Activated T-helper 1 cell treated with anti-CD3 and anti-CD28 coated beads, Interleukin-12 subunit alpha, Interleukin-12 subunit beta, Interleukin-2, Interleukin-4 antibody, amounts not matched to agents 30 ng/mL and 10 ng/mL and 1 ng/mL, durations not matched to agents 14 hours and 24 hours and 36 hours (primary cell): ENCODE measurements at regions not wholly inside any gene's neighbourhood (a gene's known extent, or its start where the extent isn't known, plus 50 kb on each side); places are given as distances from the start of the nearest gene placed in this dataset.

Experiments
- DNase-seq: peaks from one replicate; pipeline ENCODE4 v3.0.0; 2021; ENCODE audit warnings: low spot score
- H3K27ac Mint-ChIP-seq: one replicate; pipeline ENCODE4 v1.8.0; 2021; ENCODE audit warnings: mild to moderate bottlenecking, mixed read lengths
- H3K27me3 Mint-ChIP-seq: one replicate; pipeline ENCODE4 v1.8.0; 2022; ENCODE audit warnings: mild to moderate bottlenecking, moderate library complexity, mixed read lengths; ENCODE audit not compliant: insufficient read depth
- H3K36me3 Mint-ChIP-seq: one replicate; pipeline ENCODE4 v1.8.0; 2021; ENCODE audit warnings: low read depth, mixed read lengths
- H3K4me1 Mint-ChIP-seq: one replicate; pipeline ENCODE4 v1.8.0; 2021; ENCODE audit warnings: low read depth, mixed read lengths
- H3K4me3 Mint-ChIP-seq: one replicate; pipeline ENCODE4 v1.8.0; 2021; ENCODE audit warnings: mild to moderate bottlenecking, moderate library complexity, mixed read lengths
- H3K9me3 Mint-ChIP-seq: one replicate; pipeline ENCODE4 v1.8.0; 2021; ENCODE audit warnings: mixed read lengths
- intact Hi-C: fragments of 100-400 bp; cut with micrococcal nuclease; formaldehyde crosslinking; loops from one replicate; pipeline ENCODE4 v1.15.1; 2024

DNA sequence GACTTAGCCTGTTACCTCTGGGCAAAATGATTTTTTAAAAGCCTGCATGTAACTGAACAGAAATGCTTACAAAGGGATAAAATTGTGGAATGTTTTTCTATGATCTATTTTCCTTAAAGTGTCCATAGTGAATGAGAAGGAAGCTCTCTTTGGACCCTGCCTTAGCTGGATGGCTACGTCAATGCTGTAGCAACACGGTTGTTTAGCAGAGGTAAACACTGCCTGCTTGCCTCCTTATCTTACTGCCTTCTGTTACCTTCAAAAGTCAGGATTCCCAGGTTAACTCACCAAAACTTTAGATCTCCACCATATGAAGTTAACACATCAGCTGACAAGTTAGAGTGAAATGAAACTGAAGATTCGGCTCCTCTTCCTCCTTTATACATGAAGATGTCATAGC lies 402.6 kb downstream of the SAMD5 start:
- Mint-ChIP-seq H3K27ac (no peak overlapping the region), H3K9me3 (no peaks in the 10 kb centered on the region), H3K36me3 (no peaks in the 10 kb centered on the region), H3K27me3 (no peaks in the 10 kb centered on the region), H3K4me1 (no peaks in the 10 kb centered on the region), H3K4me3 (no peak overlapping the region)
- no peak for DNase-seq
- intact Hi-C loops: no loop called here

DNA sequence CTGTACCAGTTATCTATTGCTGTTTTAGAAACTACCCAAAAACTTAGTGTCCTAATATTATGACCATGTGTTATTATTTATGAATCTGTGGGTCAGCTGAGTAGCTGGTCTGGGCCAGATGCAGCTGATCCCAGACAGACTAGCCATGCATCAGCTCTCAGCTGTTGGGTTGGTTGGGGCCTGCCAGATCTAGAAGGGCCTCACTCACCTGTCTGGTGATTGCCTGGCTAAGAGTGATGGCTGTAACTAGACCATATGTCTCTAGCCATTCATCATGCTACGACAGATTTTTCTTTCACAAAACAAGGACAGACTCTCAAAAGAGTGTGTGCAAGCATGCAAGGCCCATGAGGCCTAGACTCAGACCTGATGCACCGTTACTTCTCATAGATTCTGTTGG lies 403.2 kb downstream of the SAMD5 start:
- H3K36me3 Mint-ChIP-seq: no peaks in the 10 kb centered on the region
- no peaks in the 10 kb centered on the region for H3K4me1 Mint-ChIP-seq
- no peak overlapping the region for H3K4me3 Mint-ChIP-seq
- intact Hi-C loops: no loop called here
- no peak for DNase-seq
- no peak overlapping the region for H3K27ac Mint-ChIP-seq
- H3K27me3 Mint-ChIP-seq: no peaks in the 10 kb centered on the region
- no peaks in the 10 kb centered on the region for H3K9me3 Mint-ChIP-seq

DNA sequence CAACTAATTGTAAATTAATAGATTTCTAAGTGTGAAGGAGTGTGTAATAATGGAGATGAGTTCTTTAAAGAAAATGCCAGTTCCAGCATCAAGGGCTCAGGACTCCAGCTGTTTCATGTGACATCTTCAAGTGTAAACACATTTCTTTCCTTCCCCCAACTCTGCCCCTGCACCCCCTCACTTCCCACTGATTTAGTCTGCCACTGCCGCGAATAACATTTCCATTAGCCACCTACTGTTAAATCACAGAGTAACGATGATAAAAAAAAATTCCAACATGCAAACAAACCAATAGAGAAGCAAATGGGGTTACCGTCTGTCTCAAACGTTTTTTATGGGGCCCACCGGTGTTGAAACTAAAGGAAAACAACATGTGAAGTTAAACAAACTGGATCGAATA lies 414.3 kb downstream of the SAMD5 start:
- intact Hi-C loops: loop anchor here (1.0 kb wide), 1 partner anchor 46 kb away; no protein-coding TSS in a partner anchor
- H3K4me1 Mint-ChIP-seq: no peaks in the 10 kb centered on the region
- H3K36me3 Mint-ChIP-seq: no peaks in the 10 kb centered on the region
- H3K4me3 Mint-ChIP-seq: no peak overlapping the region
- peaks cover 10% of the 10 kb centered on the region for H3K9me3 Mint-ChIP-seq
- H3K27ac Mint-ChIP-seq: no peak overlapping the region
- H3K27me3 Mint-ChIP-seq: no peaks in the 10 kb centered on the region
- DNase-seq: no peak

DNA sequence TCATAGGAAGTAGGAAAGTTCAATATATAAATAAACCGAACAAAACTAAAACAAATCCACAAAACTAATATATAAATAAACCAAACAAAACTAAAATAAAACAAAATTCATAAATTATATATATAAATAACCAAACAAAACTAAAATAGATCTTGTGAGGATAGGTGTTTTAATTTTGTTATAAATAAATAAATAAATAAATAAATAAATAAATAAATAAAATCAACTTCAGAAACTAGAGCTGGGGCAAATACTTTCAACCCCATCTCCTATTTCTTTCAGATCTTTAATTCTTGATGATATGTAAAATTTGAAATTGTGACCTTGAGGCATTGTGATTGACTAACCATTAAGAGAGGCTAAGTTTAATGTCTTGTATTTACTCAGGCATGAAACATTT lies 416.1 kb downstream of the SAMD5 start:
- no peak for DNase-seq
- no peaks in the 10 kb centered on the region for H3K4me1 Mint-ChIP-seq
- no peak overlapping the region for H3K27ac Mint-ChIP-seq
- H3K9me3 Mint-ChIP-seq: peaks cover 12% of the 10 kb centered on the region
- no peaks in the 10 kb centered on the region for H3K27me3 Mint-ChIP-seq
- H3K4me3 Mint-ChIP-seq: no peak overlapping the region
- H3K36me3 Mint-ChIP-seq: no peaks in the 10 kb centered on the region
- intact Hi-C loops: no loop called here

DNA sequence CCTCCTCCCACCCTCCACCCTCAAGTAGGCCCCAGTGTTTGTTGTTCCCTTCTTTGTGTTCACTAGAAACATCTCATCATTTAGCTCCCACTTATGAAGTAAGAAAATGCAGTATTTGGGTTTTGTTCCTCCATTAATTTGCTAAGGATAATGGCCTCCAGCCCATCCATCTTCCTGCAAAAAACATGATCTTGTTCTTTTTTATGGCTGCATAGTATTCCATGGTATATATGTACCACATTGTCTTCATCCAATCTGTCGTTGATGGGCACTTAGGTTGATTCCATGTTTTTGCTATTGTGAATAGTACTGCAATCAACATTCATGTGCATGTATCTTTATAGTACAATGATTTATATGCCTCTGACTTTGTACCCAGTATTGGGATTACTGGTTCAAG lies 416.8 kb upstream of the SASH1 start:
- intact Hi-C loops: no loop called here
- no peak overlapping the region for H3K27ac Mint-ChIP-seq

DNA sequence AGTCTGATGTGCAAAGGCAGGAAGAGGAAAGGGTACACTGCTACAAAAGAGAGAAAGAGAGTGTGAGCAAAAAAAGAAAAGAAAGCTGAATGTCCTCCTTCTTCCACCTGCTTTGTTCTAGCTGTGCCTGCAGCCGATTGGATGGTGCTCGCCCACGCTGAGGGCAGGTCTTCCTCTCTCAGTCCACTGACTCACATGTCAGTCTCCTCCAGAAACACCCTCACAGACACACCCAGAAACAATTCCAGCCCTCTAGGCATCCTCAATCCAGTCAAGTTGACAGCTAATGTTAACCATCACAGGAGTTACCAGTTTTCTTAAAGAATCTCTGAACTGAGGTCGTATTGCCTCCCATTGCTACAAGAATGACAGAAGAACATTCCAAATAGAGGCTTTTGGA lies 411.9 kb upstream of the SASH1 start:
- no peaks in the 10 kb centered on the region for H3K4me1 Mint-ChIP-seq
- DNase-seq: no peak
- H3K9me3 Mint-ChIP-seq: peaks cover 12% of the 10 kb centered on the region
- no peaks in the 10 kb centered on the region for H3K36me3 Mint-ChIP-seq
- H3K27me3 Mint-ChIP-seq: no peaks in the 10 kb centered on the region
- no peak overlapping the region for H3K4me3 Mint-ChIP-seq
- intact Hi-C loops: no loop called here
- no peak overlapping the region for H3K27ac Mint-ChIP-seq

More for the DNA sequence above, 416.8 kb upstream of the SASH1 start:
- no peak for DNase-seq
- Mint-ChIP-seq H3K27me3 (no peaks in the 10 kb centered on the region), H3K9me3 (peaks cover 12% of the 10 kb centered on the region), H3K4me1 (no peaks in the 10 kb centered on the region), H3K36me3 (no peaks in the 10 kb centered on the region), H3K4me3 (no peak overlapping the region)

DNA sequence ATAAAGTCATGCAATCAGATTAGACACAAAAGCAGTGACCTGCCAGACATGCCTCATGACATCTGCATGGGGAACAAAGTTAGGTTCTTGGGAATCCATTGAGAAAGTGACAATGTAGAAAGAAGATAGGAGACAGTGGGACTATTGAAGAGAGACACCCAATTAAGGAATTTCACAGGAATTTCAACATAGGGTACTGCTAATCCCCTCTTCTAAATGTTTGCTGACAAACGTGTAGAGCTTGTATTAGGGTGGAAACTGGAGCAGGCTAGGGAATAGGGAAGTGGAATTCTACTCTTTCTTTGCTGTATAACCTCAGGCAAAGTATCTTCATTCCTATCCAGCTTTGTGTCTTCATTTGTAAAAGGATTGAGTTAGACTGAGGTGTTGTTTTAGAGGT lies 409.4 kb upstream of the SASH1 start:
- Mint-ChIP-seq H3K27ac (no peak overlapping the region), H3K4me3 (no peak overlapping the region), H3K27me3 (no peaks in the 10 kb centered on the region), H3K9me3 (no peaks in the 10 kb centered on the region), H3K36me3 (no peaks in the 10 kb centered on the region), H3K4me1 (no peaks in the 10 kb centered on the region)
- DNase-seq: no peak
- intact Hi-C loops: no loop called here

GRCh38 chr6:147935656-147936055 lies 407.0 kb upstream of the SASH1 start:
- no peaks in the 10 kb centered on the region for H3K36me3 Mint-ChIP-seq
- DNase-seq: no peak
- H3K27ac Mint-ChIP-seq: no peak overlapping the region
- intact Hi-C loops: no loop called here
- no peak overlapping the region for H3K4me3 Mint-ChIP-seq
- no peaks in the 10 kb centered on the region for H3K27me3 Mint-ChIP-seq
- no peaks in the 10 kb centered on the region for H3K9me3 Mint-ChIP-seq
- no peaks in the 10 kb centered on the region for H3K4me1 Mint-ChIP-seq

DNA sequence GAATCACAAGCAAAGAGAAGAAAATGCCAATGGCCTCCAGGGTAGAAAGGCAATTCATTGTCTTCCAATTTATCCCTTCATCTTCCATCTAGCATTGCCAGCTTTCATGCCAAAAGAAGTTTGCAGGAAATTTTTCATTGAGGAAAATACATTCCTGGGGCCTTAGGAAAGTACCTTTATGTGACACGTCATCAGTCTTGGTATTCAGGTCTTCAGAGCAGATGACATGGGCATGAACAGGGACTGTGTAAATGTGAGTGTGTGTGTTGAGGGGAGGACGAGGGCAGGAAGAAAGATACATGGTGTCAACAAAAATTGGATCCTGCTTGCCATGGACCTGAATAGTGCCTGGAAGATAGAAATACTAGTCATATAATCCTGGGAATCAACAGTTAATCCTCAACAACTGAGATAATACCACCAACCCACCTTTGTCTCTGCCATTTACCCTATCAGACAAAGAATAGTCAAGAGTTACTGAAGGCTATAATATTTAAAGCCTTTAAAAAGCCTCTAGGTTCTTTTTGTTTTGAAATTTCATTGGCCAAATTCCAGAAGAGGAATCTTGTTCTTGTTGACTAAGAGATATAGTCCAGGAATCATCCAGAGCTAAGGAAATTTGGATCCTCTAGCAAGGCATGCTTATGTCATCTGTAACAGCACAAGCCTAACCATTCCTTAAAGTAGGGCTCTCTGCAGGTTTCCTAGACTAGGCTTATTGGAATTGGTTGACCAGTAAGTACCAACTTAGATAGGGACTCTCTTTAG lies 405.8 kb upstream of the SASH1 start:
- H3K27ac Mint-ChIP-seq: no peak overlapping the region
- intact Hi-C loops: no loop called here
- no peaks in the 10 kb centered on the region for H3K27me3 Mint-ChIP-seq

DNA sequence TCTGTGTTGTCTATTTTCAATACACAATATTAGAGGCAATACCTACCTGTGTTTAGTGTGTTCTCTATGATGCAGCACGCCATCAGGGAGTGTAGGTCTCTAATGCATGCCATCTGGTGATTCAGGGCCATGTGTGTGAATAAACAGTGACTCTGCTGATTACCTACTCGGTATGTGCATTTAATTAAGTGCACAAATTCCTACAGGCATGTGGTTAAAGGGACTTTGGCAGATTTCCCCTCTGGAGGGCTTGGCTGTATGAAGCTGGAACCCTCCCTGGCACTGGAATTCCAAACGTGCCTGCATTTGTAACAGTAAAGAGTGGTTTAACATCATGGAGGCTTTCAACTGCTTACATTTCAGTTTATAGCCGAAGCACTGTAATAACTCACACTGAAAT lies 401.5 kb upstream of the SASH1 start:
- no peak overlapping the region for H3K27ac Mint-ChIP-seq
- H3K36me3 Mint-ChIP-seq: no peaks in the 10 kb centered on the region
- H3K9me3 Mint-ChIP-seq: no peaks in the 10 kb centered on the region
- no peak for DNase-seq
- H3K4me3 Mint-ChIP-seq: no peak overlapping the region
- H3K27me3 Mint-ChIP-seq: no peaks in the 10 kb centered on the region
- H3K4me1 Mint-ChIP-seq: no peaks in the 10 kb centered on the region
- intact Hi-C loops: no loop called here

More for the DNA sequence above, 405.8 kb upstream of the SASH1 start:
- Mint-ChIP-seq H3K4me1 (no peaks in the 10 kb centered on the region), H3K36me3 (no peaks in the 10 kb centered on the region), H3K9me3 (no peaks in the 10 kb centered on the region), H3K4me3 (no peak overlapping the region)
- no peak for DNase-seq

GRCh38 chr6:147942363-147942762 lies 400.3 kb upstream of the SASH1 start:
- no peaks in the 10 kb centered on the region for H3K36me3 Mint-ChIP-seq
- no peak overlapping the region for H3K4me3 Mint-ChIP-seq
- no peak for DNase-seq
- no peaks in the 10 kb centered on the region for H3K9me3 Mint-ChIP-seq
- no peak overlapping the region for H3K27ac Mint-ChIP-seq
- H3K4me1 Mint-ChIP-seq: no peaks in the 10 kb centered on the region
- intact Hi-C loops: no loop called here
- H3K27me3 Mint-ChIP-seq: no peaks in the 10 kb centered on the region

DNA sequence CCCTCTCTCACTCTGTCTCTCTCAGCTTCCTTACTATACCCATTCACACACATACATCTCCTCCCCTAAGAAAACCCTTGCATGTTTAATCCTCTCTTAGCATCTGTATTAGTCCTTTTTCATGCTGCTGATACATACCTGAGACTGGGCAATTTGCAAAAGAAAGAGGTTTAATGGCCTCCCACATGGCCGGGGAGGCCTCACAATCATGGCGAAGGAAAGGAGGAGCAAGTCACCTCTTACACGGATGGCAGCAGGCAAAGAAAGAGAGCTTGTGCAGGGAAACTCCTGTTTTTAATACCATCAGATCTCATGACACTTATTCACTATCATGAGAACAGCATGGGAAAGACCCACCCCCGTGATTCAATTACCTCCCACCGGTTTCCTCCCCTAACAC lies 398.5 kb upstream of the SASH1 start:
- no peak overlapping the region for H3K4me3 Mint-ChIP-seq

DNA sequence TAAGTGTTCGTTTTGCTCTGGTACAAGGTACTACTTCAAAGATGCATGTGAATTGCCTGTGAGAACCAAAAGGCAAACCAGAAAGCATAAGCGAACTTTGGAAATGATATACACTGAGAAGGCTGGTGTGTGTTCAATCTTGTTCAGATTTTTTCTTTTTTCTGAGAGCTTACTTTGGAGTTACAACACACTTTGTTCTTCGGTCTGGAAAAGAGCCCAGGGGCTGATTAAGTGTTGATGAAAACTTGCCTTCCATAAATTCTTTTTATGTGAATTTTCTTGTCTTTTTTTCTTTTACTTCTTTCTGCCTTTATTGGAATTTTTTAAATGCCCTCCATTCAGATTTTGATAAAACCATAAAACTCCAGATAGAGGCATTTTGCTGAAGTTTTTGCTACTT lies 395.1 kb upstream of the SASH1 start:
- Mint-ChIP-seq H3K4me3 (no peak overlapping the region), H3K9me3 (no peaks in the 10 kb centered on the region), H3K4me1 (no peaks in the 10 kb centered on the region), H3K27ac (no peak overlapping the region), H3K36me3 (no peaks in the 10 kb centered on the region), H3K27me3 (no peaks in the 10 kb centered on the region)
- no peak for DNase-seq
- intact Hi-C loops: no loop called here

More for the DNA sequence above, 398.5 kb upstream of the SASH1 start:
- H3K36me3 Mint-ChIP-seq: no peaks in the 10 kb centered on the region
- H3K9me3 Mint-ChIP-seq: no peaks in the 10 kb centered on the region
- H3K27me3 Mint-ChIP-seq: no peaks in the 10 kb centered on the region
- intact Hi-C loops: no loop called here
- DNase-seq: no peak
- H3K4me1 Mint-ChIP-seq: no peaks in the 10 kb centered on the region
- H3K27ac Mint-ChIP-seq: no peak overlapping the region
